Caco-2 (cell line): ENCODE measurements at regions not wholly inside any gene's neighbourhood (a gene's known extent, or its start where the extent isn't known, plus 50 kb on each side); places are given as distances from the start of the nearest gene placed in this dataset.

Experiments
- BruUV-seq: library from RNA; stranded (reverse); fragments of 400-500 nt; replicated peaks from 2 replicates; lab custom pipeline; 2021; lab: Mats Ljungman, UMichigan
- CTCF ChIA-PET: fragments of 300-600 bp; sonication (Branson Sonifier 250); formaldehyde crosslinking; loops from one replicate; lab custom pipeline; 2022; ENCODE audit warnings: antibody characterized with exemption; lab: Charles Lee
- POLR2A ChIA-PET: fragments of 300-600 bp; sonication (Branson Sonifier 250); formaldehyde crosslinking; loops from one replicate; lab custom pipeline; 2022; ENCODE audit warnings: antibody characterized with exemption; lab: Charles Lee
- DNase-seq, 2 experiments: peaks; one replicate each; pipeline versions ENCODE4 v3.0.0 to v3.0.0-alpha.2; 2020 to 2022
- H3K27me3 ChIP-seq: replicated peaks from 2 replicates; pipeline ENCODE4 v1.6.0; 2011; ENCODE audit warnings: low read length; ENCODE audit not compliant: control insufficient read depth, insufficient read depth
- H3K36me3 ChIP-seq: 2 replicates; pipeline ENCODE4 v1.5.1; 2011; ENCODE audit warnings: low read length; ENCODE audit not compliant: control insufficient read depth, insufficient read depth
- H3K4me1 ChIP-seq: fragments of 250-450 bp; sonication (Bioruptor Pico); 2 replicates; pipeline ENCODE4 v1.5.1; 2020; ENCODE audit warnings: mild to moderate bottlenecking
- H3K4me3 ChIP-seq: 2 replicates; pipeline ENCODE4 v1.5.1; 2011; ENCODE audit warnings: low read depth, mild to moderate bottlenecking, control low read depth, low read length
- H3K9me3 ChIP-seq: fragments of 250-450 bp; sonication (Bioruptor Pico); 2 replicates; pipeline ENCODE4 v1.5.1; 2020; ENCODE audit warnings: mild to moderate bottlenecking, moderate library complexity
- H3K27ac Mint-ChIP-seq: one replicate; pipeline ENCODE4 v1.8.0; 2022; ENCODE audit warnings: mixed read lengths; ENCODE audit not compliant: unreplicated experiment
- H3K27me3 Mint-ChIP-seq: one replicate; pipeline ENCODE4 v1.8.0; 2022; ENCODE audit warnings: mixed read lengths; ENCODE audit not compliant: insufficient read depth, unreplicated experiment
- H3K36me3 Mint-ChIP-seq: one replicate; pipeline ENCODE4 v1.8.0; 2022; ENCODE audit warnings: mild to moderate bottlenecking, mixed read lengths; ENCODE audit not compliant: insufficient read depth, unreplicated experiment
- H3K4me1 Mint-ChIP-seq: one replicate; pipeline ENCODE4 v1.8.0; 2022; ENCODE audit warnings: low read depth, mixed read lengths; ENCODE audit not compliant: unreplicated experiment
- H3K4me3 Mint-ChIP-seq: one replicate; pipeline ENCODE4 v1.8.0; 2022; ENCODE audit warnings: mild to moderate bottlenecking, moderate library complexity, mixed read lengths; ENCODE audit not compliant: unreplicated experiment
- H3K9me3 Mint-ChIP-seq: one replicate; pipeline ENCODE4 v1.8.0; 2022; ENCODE audit warnings: mixed read lengths; ENCODE audit not compliant: unreplicated experiment
- CTCF ChIP-seq, 2 experiments: fragments of 200-600 bp in 1 of 2; IDR thresholded peaks; 1 replicate in 1 of 2; 2 replicates in 1 of 2; pipeline versions ENCODE4 v1.5.1 to v1.8.0; 2011 to 2022; ENCODE audit warnings: antibody characterized with exemption in 1 of 2, control low read depth in 1 of 2, inconsistent platforms in 1 of 2, low read depth in 1 of 2, low read length in 1 of 2, mild to moderate bottlenecking in 1 of 2, moderate library complexity in 1 of 2; ENCODE audit not compliant: insufficient read depth in 1 of 2, severe bottlenecking in 1 of 2, unreplicated experiment in 1 of 2
- intact Hi-C: fragments of 100-400 bp; cut with micrococcal nuclease; formaldehyde crosslinking; loops from one replicate; pipeline ENCODE4 v1.10.0; 2022; ENCODE audit not compliant: unreplicated experiment

GRCh38 chr9:2267181-2267745, 252.1 kb downstream of the SMARCA2 start:
- peaks cover 2% of the 10 kb centered on the region for H3K27me3 Mint-ChIP-seq
- H3K36me3 ChIP-seq: no peaks in the 10 kb centered on the region
- no peaks in the 10 kb centered on the region for H3K4me1 Mint-ChIP-seq
- no TSS peak for BruUV-seq
- H3K27ac Mint-ChIP-seq: no peak overlapping the region
- no peaks in the 10 kb centered on the region for H3K36me3 Mint-ChIP-seq
- ChIA-PET CTCF (no interaction called here), POLR2A (no interaction called here)
- no peak overlapping the region for H3K4me3 ChIP-seq
- H3K27me3 ChIP-seq: no peaks in the 10 kb centered on the region
- TF ChIP-seq CTCF (IDR thresholded peaks at IDR 0.05; ENCODE audit: insufficient read depth in 1 of 2, low read depth in 1 of 2, low read length in 1 of 2, severe bottlenecking in 1 of 2, unreplicated experiment in 1 of 2): no peak
- no peaks in the 10 kb centered on the region for H3K4me1 ChIP-seq
- intact Hi-C loops: no loop called here
- H3K9me3 ChIP-seq: no peaks in the 10 kb centered on the region
- H3K4me3 Mint-ChIP-seq: no peak overlapping the region
- no peak for DNase-seq
- H3K9me3 Mint-ChIP-seq: peaks cover 9% of the 10 kb centered on the region

GRCh38 chr9:2269778-2270177, 254.6 kb downstream of the SMARCA2 start:
- CTCF ChIA-PET: no interaction called here

GRCh38 chr9:2270565-2270964, 255.4 kb downstream of the SMARCA2 start:
- H3K27me3 Mint-ChIP-seq: peaks cover 2% of the 10 kb centered on the region
- no peak overlapping the region for H3K4me3 ChIP-seq
- H3K9me3 ChIP-seq: no peaks in the 10 kb centered on the region
- no peaks in the 10 kb centered on the region for H3K9me3 Mint-ChIP-seq
- no peaks in the 10 kb centered on the region for H3K4me1 Mint-ChIP-seq
- H3K36me3 Mint-ChIP-seq: no peaks in the 10 kb centered on the region
- H3K4me1 ChIP-seq: no peaks in the 10 kb centered on the region
- H3K36me3 ChIP-seq: no peaks in the 10 kb centered on the region
- no peak overlapping the region for H3K27ac Mint-ChIP-seq
- no peaks in the 10 kb centered on the region for H3K27me3 ChIP-seq
- ChIA-PET POLR2A (no interaction called here), CTCF (no interaction called here)
- no peak overlapping the region for H3K4me3 Mint-ChIP-seq
- BruUV-seq: no TSS peak
- intact Hi-C loops: no loop called here
- TF ChIP-seq CTCF (IDR thresholded peaks at IDR 0.05; ENCODE audit: insufficient read depth in 1 of 2, low read depth in 1 of 2, low read length in 1 of 2, severe bottlenecking in 1 of 2, unreplicated experiment in 1 of 2): no peak
- no peak for DNase-seq

More at GRCh38 chr9:2269778-2270177, 254.6 kb downstream of the SMARCA2 start:
- Histone ChIP-seq H3K4me1 (no peaks in the 10 kb centered on the region), H3K4me3 (no peak overlapping the region), H3K36me3 (no peaks in the 10 kb centered on the region), H3K9me3 (no peaks in the 10 kb centered on the region), H3K27me3 (no peaks in the 10 kb centered on the region)
- no peak overlapping the region for H3K27ac Mint-ChIP-seq
- BruUV-seq: no TSS peak
- peaks cover 2% of the 10 kb centered on the region for H3K27me3 Mint-ChIP-seq
- TF ChIP-seq CTCF (IDR thresholded peaks at IDR 0.05; ENCODE audit: insufficient read depth in 1 of 2, low read depth in 1 of 2, low read length in 1 of 2, severe bottlenecking in 1 of 2, unreplicated experiment in 1 of 2): no peak
- H3K9me3 Mint-ChIP-seq: no peaks in the 10 kb centered on the region
- H3K36me3 Mint-ChIP-seq: no peaks in the 10 kb centered on the region
- intact Hi-C loops: no loop called here
- no peak overlapping the region for H3K4me3 Mint-ChIP-seq
- no peaks in the 10 kb centered on the region for H3K4me1 Mint-ChIP-seq
- POLR2A ChIA-PET: no interaction called here
- DNase-seq: no peak
